Aorta (tissue), 5 donors: ENCODE measurements at regions not wholly inside any gene's neighbourhood (a gene's known extent, or its start where the extent isn't known, plus 50 kb on each side); places are given as distances from the start of the nearest gene placed in this dataset.

Source experiments
- ATAC-seq: fragments of 200-7000 bp; cut with Tn5 transposase; one replicate; pipeline ENCODE4 v1.9.1; 2022; ENCODE audit warnings: moderate library complexity; ENCODE audit not compliant: low FRiP score
- DNase-seq, 2 donors: peaks; one replicate each; pipeline ENCODE4 v3.0.0-alpha.2; 2020
- H3K27ac ChIP-seq, 2 donors: one replicate each; pipeline ENCODE4 v1.5.1; 2013; ENCODE audit warnings: low read length in 2 of 2, mild to moderate bottlenecking in 2 of 2, moderate library complexity in 2 of 2, control low read depth in 1 of 2, inconsistent platforms in 1 of 2, low read depth in 1 of 2
- H3K27me3 ChIP-seq, 2 donors: one replicate each; pipeline ENCODE4 v1.6.1; 2013; ENCODE audit warnings: control low read depth in 1 of 2, low read length in 1 of 2, mild to moderate bottlenecking in 1 of 2, moderate library complexity in 1 of 2; ENCODE audit not compliant: insufficient read depth in 2 of 2, control insufficient read depth in 1 of 2
- H3K36me3 ChIP-seq, 2 donors: one replicate each; pipeline ENCODE4 v1.6.1; 2013; ENCODE audit warnings: control low read depth in 1 of 2, low read length in 1 of 2, mild to moderate bottlenecking in 1 of 2; ENCODE audit not compliant: insufficient read depth in 2 of 2, control insufficient read depth in 1 of 2
- H3K4me1 ChIP-seq, 2 donors: one replicate each; pipeline ENCODE4 v1.6.1; 2013; ENCODE audit warnings: low read length in 2 of 2, control low read depth in 1 of 2, mild to moderate bottlenecking in 1 of 2, moderate library complexity in 1 of 2; ENCODE audit not compliant: insufficient read depth in 2 of 2, control insufficient read depth in 1 of 2
- H3K4me3 ChIP-seq, 2 donors: one replicate each; pipeline ENCODE4 v1.5.1; 2013; ENCODE audit warnings: low read length in 2 of 2, control low read depth in 1 of 2, mild to moderate bottlenecking in 1 of 2
- H3K9me3 ChIP-seq: one replicate; pipeline ENCODE4 v1.6.1; 2013; ENCODE audit warnings: mild to moderate bottlenecking, low read length; ENCODE audit not compliant: control insufficient read depth
- WGBS, 2 donors: extraction: QIAGEN DNeasy Blood & Tissue Kit; methylation state at CpG; one replicate each; pipeline ENCODE4 v1.1.7; 2013; 5-methylcytosine and 5-hydroxymethylcytosine counted together
- intact Hi-C, 2 donors: fragments of 100-400 bp; cut with DNase I; formaldehyde crosslinking; loops; one replicate each; pipeline versions ENCODE4 v1.14.2 to v1.15.0; 2022
- donor health status: healthy with polysubstance abuse.
- donor health status: Bipolar disorder and iron deficiency.
- donor health status: DM: no; HTN: no; CAD: no.
- donor health status: DM: no; HTN: no; CAD: no.
- donor health status: DM: yes; HTN: yes; CAD: no.

DNA sequence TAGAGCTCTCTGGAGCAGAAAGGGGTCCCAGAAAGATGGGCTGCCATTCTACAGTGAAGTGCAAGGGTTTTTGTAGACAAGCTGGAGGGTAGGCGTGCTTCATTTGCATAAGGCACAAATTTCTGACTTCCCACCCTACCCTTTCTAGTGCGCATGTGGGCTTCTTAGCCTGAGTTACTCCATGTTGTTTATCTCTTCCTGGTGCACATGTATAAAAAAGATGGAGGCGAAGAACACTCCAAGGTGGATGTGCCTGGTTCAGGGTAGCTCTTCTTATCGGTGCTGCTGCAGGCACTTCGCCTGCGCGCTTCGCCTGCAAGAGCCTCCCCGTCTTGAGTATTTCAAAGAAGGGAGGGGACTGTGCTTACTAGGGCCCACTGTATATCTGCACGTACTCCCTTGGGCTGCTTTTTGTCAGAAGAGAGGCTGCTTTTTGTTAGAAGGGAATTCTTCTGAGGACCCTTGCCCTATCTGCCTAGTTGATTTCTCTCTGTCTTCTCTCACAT, 1047.3 kb upstream of the CNTN5 start:
- Histone ChIP-seq H3K4me3 (no peak overlapping the region), H3K27me3 (no peaks in the 10 kb centered on the region)
- no peak for ATAC-seq

DNA sequence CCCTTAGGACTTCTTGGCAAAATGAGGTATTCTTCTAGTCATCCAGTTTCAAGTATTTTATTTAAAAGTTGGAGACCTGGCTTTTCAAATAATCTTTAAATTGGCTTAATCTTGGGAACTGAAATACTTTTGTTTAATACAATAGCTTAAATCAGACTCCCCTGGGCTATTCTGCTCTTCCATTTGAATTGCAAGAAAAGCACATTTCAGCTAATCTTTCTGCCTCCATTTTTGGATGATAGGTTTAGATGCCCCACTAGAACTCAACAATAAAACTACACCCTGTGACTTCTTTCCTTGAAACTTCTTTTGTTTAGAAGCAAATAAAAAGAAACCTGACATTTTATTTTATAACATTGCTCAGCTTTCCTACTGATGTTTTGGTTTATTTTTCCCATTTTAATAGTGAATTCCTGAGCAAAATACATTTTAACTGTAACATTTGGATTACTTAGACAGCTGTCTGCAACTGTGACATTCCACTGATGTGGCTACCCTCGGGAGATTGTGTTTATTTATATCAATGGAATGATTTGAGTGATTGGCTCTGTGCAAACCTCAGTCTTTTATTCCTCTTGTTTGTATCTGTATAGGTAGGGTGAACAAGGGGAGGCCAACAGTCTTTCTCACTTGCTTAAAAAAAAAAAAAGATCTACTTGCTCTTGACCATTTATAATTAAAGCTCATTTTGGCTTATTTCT, 1045.8 kb upstream of the CNTN5 start:
- H3K36me3 ChIP-seq = no peaks in the 10 kb centered on the region
- no peak overlapping the region for H3K27ac ChIP-seq
- intact Hi-C loops = no loop called here
- WGBS, 2 donors = 6 to 7% methylated on average over 1 of the region's 1 CpG
- no peak for ATAC-seq
- DNase-seq = no peak
- no peaks in the 10 kb centered on the region for H3K4me1 ChIP-seq
- no peaks in the 10 kb centered on the region for H3K9me3 ChIP-seq
- H3K27me3 ChIP-seq = no peaks in the 10 kb centered on the region
- H3K4me3 ChIP-seq = no peak overlapping the region

More for the DNA sequence above, 1047.3 kb upstream of the CNTN5 start:
- intact Hi-C loops = no loop called here
- 66 to 86% methylated on average over 10 of the region's 10 CpGs for WGBS, 2 donors
- H3K4me1 ChIP-seq = no peaks in the 10 kb centered on the region
- H3K27ac ChIP-seq = no peak overlapping the region
- no peaks in the 10 kb centered on the region for H3K9me3 ChIP-seq
- no peaks in the 10 kb centered on the region for H3K36me3 ChIP-seq
- DNase-seq = no peak

DNA sequence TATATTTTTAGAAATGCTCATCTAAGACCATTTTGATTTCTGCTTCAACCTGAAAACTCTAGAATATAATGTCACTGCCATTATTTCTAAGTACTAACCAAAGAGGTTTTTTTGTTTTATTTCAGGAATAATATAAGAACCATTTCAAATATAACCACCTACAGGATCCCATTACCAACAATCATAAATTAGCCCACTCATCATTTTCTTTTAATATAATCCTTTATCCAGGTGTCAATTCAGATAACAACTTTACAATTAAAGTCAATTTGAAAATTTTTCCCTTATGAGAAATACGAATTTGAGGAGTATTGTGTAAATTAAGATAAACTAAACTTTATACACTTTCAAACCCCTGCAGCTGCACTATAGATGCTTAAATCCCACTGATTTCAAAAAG, 1043.0 kb upstream of the CNTN5 start:
- WGBS, 2 donors = 41 to 45% methylated on average over 1 of the region's 1 CpG
- Histone ChIP-seq H3K9me3 (no peaks in the 10 kb centered on the region), H3K27me3 (no peaks in the 10 kb centered on the region), H3K4me3 (no peak overlapping the region), H3K27ac (no peak overlapping the region), H3K4me1 (no peaks in the 10 kb centered on the region), H3K36me3 (no peaks in the 10 kb centered on the region)
- DNase-seq (no peak), ATAC-seq (no peak)
- intact Hi-C loops = no loop called here

DNA sequence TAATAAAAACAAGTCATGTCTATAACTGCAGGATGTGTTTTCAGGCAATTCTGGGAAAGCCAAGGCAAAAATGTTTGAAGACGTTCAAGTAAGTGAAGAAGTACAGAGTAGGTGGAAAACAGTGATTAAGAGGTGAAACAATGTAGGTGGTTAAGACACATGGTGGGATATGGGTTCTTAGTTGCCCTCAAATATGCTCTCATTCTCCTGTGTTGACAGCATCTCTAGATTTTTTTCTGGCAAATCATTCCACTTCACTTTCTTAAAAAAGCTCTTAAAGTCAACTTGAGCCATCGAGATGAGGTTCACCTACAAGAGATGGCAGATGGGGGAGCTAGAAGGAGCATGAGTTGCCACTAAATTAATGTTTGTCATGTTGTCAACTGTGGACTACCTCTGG, 1041.0 kb upstream of the CNTN5 start:
- no peaks in the 10 kb centered on the region for H3K27me3 ChIP-seq
- no peaks in the 10 kb centered on the region for H3K9me3 ChIP-seq
- H3K36me3 ChIP-seq = no peaks in the 10 kb centered on the region
- 91 to 94% methylated on average over 2 of the region's 2 CpGs for WGBS, 2 donors
- H3K4me3 ChIP-seq = no peak overlapping the region
- no peak for DNase-seq
- H3K4me1 ChIP-seq = no peaks in the 10 kb centered on the region
- intact Hi-C loops = no loop called here
- no peak for ATAC-seq
- no peak overlapping the region for H3K27ac ChIP-seq

DNA sequence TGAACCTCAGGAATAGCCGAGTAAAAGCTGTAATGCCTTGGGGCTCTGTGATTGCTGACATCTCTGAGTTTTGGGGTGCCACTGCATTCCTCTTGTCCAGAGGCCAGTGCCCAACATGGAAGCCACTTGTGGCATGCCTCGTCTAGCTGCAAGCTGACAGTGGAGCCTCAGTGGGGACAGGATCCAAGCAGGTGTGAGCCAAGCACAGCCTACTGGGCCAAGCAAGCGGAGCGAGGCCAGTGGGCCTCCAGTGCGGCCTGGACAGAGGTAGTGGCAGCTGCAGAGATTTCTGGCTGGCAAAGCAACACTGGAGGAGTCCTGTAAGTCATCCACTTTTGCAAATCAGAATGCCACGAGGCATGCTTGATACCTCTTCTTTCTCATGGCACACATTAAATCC, 1038.2 kb upstream of the CNTN5 start:
- H3K27me3 ChIP-seq = no peaks in the 10 kb centered on the region
- intact Hi-C loops = no loop called here
- no peaks in the 10 kb centered on the region for H3K36me3 ChIP-seq
- no peaks in the 10 kb centered on the region for H3K9me3 ChIP-seq
- WGBS, 2 donors = 96 to 98% methylated on average over 6 of the region's 6 CpGs
- ATAC-seq (no peak), DNase-seq (no peak)
- no peak overlapping the region for H3K4me3 ChIP-seq
- no peaks in the 10 kb centered on the region for H3K4me1 ChIP-seq
- no peak overlapping the region for H3K27ac ChIP-seq

DNA sequence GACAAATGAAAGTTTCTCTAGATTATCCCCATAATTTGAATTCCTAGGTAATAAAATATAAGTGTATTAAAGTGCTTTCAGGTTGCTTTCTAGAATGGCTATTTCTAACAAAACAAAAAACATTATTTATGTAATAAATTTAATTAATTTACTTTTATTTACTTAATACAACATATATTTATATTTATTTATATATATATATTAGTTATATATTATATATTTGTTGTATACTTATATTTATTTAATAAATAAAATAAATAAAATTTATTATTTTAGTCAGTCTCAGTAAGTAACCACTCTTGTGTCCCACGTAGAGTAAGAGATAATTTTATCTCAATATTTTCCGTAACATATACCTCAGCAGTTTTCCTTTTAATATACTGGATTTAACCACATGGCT, 1031.6 kb upstream of the CNTN5 start:
- ATAC-seq = no peak
- DNase-seq = no peak
- H3K4me1 ChIP-seq = no peaks in the 10 kb centered on the region
- WGBS, 2 donors = 89 to 90% methylated on average over 2 of the region's 2 CpGs
- no peaks in the 10 kb centered on the region for H3K9me3 ChIP-seq
- intact Hi-C loops = no loop called here
- H3K36me3 ChIP-seq = no peaks in the 10 kb centered on the region
- no peak overlapping the region for H3K27ac ChIP-seq
- H3K4me3 ChIP-seq = no peak overlapping the region
- no peaks in the 10 kb centered on the region for H3K27me3 ChIP-seq

DNA sequence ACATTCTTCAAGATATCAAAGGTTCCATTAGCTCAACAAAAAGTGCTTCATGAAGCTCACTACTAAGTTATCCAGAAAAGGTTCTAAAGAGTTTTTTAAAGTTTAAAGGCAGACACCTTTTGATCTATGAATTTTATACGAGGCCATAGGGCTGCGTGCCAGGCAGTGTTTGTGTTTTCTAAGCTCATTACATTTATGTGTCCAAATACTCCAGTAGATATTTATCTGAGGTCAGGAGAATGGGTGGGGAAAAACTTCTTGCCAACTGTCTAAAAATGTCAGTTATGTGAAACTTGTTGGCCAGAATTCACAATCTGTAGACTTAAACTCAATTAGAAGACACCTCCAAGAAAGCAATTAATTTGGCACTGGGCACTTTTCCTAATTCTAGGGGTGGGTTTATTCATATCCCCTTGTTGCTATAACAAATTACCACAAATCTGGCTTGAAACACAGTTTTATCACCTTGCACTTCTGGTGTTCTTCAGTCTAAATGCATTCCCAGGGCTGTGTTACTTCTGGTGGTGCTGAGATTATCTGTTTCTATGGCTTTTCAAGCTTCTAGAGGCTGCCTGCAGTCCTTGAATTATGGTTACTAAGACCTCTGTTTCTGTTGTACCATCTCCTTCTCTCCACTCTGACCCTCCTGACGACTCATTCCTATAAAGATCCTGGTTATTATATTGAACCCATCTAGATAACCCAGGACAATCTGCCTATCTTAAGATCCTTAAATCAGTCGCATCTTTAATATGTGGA, 1030.4 kb upstream of the CNTN5 start:
- Histone ChIP-seq H3K27me3 (no peaks in the 10 kb centered on the region), H3K9me3 (no peaks in the 10 kb centered on the region), H3K36me3 (no peaks in the 10 kb centered on the region), H3K4me1 (no peaks in the 10 kb centered on the region), H3K27ac (no peak overlapping the region), H3K4me3 (no peak overlapping the region)
- WGBS, 2 donors = 41 to 46% methylated on average over 4 of the region's 4 CpGs
- no peak for ATAC-seq
- intact Hi-C loops = no loop called here
- no peak for DNase-seq

DNA sequence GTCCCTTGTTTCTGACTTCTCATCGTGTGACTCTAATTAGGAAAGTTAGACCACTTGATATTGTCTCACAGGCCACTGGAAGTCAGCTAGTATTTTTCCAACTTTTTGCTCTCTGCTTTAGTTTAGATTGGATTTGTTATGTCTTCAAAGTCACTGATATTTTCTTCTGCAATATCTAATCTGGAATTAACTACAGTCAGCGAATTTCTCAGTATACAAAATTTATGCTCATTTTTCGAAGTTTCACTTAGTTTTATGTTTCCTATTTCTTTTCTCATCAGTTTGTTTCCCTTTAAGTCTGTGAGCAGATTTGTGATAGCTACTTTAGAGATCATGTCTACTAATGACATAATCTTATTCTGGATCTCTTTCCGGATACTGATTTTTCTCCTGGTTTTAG, 1027.2 kb upstream of the CNTN5 start:
- intact Hi-C loops = no loop called here
- H3K36me3 ChIP-seq = no peaks in the 10 kb centered on the region
- no peaks in the 10 kb centered on the region for H3K4me1 ChIP-seq
- 84 to 86% methylated on average over 4 of the region's 4 CpGs for WGBS, 2 donors
- no peaks in the 10 kb centered on the region for H3K27me3 ChIP-seq
- no peak overlapping the region for H3K27ac ChIP-seq
- DNase-seq (no peak), ATAC-seq (no peak)
- H3K9me3 ChIP-seq = no peaks in the 10 kb centered on the region
- H3K4me3 ChIP-seq = no peak overlapping the region

DNA sequence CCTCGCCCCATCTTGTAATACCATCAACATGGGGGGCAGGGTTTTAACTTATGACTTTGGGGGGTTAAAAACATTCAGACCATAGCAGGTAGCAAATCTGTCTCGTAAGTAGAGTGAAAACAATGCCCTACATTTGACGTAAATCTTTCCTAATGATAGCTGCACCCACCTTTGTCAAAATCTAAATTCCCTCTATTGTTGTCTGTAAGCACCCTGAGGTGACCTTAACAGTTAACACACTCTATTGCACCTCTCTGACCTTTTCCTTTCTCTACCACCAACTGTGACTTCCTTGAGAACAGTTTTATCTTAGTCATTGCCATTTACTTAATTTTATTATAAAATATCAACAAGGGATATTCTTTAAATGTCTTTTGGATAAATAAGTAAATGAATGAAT, 1024.9 kb upstream of the CNTN5 start:
- Histone ChIP-seq H3K27ac (no peak overlapping the region), H3K9me3 (no peaks in the 10 kb centered on the region), H3K36me3 (no peaks in the 10 kb centered on the region), H3K4me3 (no peak overlapping the region), H3K4me1 (no peaks in the 10 kb centered on the region), H3K27me3 (no peaks in the 10 kb centered on the region)
- intact Hi-C loops = no loop called here
- 84 to 85% methylated on average over 3 of the region's 3 CpGs for WGBS, 2 donors
- DNase-seq (no peak), ATAC-seq (no peak)
